Activated T-cell treated with anti-CD3 and anti-CD28 coated beads for 48 hours (primary cell): ENCODE measurements at regions not wholly inside any gene's neighbourhood (a gene's known extent, or its start where the extent isn't known, plus 50 kb on each side); places are given as distances from the start of the nearest gene placed in this dataset.

Source experiments
- DNase-seq: peaks from one replicate; pipeline ENCODE4 v3.0.0-alpha.2; 2020; ENCODE audit warnings: low read depth

DNA sequence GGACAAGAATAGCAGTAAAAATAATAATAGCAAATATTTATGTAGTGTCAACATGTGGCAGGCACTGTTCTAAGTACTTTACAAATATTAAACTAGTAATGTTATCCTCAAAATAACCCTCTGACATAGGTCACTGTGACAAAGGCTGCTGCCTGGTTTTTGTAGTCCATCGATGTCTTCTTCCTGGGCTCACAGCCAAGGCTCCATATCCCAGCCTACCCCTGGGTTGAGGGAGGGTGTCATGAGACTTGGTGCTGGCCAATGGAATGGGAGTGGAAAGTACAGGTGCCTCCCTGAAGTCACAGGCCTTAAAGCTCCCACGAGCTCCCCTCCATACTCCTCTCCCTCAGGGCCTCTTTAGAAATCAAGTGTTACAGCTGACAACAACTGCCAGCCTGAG, 159.3 kb downstream of the CYRIA start:
- no peak for DNase-seq

DNA sequence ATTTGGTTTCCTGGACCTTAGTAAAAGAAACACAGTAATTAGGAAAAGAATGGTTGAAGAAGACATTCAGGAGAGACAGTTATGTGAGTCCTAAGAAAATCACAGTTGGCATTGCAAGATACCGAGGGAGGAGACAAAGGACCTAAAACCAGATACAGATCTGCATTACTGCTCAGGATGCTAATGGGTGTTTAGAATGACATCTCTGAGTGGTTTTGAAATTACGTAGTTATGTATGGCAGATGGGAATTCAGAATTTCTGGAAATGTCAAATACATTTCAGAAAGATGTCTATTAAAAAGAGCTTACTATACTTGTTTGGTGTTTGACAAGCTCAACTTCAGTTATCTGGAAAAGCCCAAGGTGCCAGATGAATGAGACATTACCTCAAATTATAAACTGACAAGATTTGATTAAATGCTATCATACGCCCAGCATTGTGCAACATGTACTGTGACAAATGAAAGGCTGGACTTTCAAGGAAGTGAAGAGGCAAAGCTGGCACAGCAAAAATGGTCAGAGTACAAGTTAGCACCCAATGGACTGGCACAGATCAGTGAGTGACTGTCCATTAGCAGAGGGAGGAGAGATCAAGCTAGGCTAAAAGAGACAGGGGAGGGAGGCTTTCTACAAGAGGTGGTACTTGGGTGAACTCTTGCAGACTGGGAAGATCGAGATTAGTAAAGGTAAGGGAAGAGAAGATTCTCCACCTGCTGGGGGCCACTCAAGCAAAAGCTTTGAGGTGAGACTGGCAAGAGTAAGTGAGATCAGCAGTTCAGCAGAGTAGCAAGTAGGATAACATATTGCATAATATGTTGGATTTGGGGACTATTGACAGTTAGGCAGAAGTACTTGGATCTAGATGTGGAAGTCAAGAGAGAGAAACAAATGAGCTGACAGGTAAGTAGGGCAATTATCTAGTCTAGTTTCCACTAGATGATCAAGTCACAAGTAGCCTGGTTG, 168.9 kb downstream of the CYRIA start:
- no peak for DNase-seq

DNA sequence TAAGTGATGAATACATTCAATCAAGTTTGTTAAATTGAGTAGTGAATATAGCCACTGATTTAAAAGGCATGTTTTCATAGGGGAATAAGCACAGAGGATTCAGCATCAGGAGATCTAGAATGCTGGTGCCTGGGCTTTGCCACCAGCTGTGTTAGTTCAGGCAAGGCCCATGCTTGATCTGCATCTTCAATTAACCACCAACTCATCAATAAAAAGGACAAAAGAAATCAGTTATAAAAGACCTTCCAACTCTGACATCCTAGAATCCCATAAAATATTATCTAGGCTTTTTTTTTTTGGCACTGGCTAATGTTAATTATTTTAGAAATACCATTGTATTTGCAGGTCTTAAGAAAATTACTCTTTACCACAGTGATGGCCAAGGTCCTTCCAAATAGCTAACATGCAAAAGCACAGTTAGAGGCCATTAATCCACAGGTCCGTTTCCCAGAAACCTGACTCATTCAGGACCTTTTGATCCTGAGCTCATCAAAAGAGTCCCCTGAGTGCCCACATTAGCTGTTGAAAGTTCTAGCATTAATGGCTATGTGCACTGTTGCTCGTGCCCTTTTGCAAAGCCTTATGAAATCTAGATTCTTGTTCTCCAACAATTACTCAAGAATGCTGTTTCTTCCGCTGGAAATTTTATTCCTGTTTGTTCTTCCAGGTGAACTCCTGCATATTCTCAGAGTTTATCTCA, 170.0 kb downstream of the CYRIA start:
- no peak for DNase-seq

DNA sequence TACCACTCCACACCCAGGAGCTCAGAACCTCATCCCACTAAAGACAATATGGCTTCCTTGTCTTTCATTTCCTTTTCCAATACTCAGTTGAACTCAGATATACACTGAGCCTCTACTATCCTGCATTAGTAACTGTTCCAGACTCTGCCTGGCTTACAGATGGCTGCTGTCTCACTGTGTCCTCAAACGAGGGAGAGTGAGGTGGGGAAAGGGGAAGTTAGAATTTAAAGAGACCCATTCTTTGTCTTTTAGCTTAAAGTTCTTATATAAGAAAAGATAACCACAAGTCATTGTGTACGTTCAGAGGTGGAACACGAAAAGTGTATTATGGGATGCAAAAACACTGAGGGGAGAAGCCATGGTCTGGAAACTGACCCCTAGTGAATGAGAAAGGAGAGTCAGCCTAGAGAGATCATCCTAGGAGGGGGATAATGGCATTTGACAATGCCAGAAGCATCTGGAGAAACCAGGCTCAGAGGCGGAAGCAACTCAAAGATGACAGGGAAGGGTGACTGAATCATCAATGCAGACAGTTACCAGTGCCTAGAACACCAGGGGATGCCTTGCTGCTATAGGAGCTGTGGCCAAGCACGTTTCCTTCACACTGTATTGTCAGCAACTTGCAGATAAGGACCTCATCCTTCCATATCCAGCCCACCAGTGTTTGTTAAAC, 170.7 kb downstream of the CYRIA start:
- DNase-seq: no peak

DNA sequence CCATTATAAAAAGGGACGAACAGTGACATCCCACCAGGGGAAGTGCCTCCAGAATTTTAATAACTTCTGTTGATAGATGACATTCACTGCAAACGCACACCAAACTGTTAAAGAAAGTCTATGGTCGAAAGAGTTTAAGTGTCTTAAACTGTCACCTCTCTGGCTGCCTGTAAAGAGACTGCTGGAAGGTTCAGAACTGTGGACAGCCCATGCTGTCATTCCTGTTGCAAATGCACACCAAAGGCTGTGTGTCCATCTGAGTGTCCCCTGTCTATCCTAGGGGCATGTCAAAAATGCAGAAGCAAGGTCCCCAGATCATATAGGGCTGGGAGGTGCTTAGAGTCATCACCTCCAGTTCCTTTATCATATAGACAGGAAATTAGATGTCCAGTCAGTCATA, 171.8 kb downstream of the CYRIA start:
- no peak for DNase-seq

DNA sequence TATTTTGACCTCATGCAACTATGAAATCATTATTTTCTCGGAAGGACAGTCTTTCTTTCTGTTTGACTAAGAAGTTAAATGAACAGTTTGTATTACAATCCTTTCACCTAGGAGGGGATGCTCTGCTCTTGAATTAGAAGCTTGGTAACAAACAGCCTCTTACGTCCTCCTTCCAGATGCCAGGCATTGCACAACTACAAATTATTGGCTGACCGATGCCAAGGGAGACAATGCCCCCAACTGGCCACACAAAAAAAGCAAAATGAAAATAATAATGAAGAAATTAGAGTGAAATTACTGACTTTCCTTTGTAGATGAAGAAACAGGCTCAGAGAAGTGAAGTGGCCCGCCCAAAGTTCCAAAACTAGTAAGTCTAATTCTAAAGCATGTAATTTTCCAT, 177.9 kb downstream of the CYRIA start:
- no peak for DNase-seq

DNA sequence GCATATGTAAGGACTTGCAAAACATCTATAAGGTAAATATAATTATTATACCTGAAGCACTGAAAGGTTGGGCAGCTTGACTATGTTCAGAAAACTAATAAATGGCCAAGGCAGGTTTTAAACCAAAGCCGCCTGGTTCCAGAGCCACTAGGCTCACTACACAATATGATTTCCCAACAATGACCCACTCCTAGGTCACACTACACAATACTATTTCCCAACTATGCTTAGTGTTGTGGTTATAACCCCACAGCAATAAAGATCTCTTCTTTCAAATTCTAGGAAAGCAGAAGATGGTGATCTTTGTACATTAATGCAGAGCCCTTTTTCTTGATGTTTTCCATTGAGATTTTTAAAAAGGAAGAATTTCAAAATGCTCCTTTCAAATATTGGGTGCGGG, 180.4 kb downstream of the CYRIA start:
- no peak for DNase-seq

DNA sequence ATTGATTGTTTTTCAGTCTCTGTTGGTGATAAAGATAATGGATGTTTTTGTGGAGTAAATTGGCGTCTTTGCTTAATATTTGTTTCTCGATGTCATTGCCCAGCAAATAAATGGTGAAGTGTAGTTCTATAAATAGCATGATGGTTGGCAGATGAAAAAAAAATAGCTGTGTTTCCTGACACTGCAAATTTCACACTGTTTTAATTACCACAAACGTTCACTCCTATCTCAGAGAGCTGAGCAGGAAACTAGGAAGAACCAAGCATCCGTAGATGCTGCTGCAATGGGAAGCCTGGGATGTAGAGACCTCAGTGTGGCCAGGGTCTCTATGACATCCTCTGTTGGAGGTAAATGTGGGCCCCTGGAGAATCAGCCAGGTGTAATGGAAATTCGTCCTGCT, 183.2 kb downstream of the CYRIA start:
- no peak for DNase-seq

DNA sequence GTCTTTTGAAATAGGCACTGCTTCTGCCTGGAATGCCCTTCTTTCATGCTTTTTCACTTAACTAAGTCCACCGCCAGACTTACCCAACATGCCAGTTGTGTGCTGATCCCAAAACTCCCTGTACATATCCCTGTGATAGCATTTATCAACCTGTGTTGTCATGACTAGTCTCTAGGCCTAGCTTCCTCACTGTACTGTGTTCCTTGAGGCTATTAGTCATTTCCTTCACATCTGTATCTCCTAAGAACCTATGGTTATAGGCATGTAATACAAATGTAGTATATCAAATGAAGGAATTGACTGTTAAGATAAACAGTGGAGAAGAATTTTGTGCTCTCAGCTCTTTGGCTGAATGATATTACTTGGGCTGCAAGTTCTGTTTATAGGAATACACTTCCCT, 184.3 kb downstream of the CYRIA start:
- DNase-seq: no peak

DNA sequence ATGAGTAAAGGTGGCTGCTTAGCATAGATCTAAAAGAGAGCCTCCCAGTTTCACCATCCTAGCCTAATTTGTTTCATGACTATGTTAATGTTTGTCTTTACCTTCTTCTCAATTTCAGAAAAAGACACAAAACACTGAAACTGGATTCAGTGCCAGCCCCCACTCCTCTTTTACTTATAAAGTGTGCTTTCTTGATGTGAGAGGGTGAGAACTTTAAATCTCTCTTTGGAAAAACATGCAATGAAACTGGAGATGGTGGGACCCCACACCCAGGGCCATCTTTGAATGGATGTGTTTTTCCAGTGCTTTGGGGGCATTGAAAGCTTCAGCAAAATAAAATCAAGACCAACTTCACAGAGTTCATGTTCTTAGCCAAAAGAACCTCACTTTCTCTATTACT, 185.9 kb downstream of the CYRIA start:
- no peak for DNase-seq

DNA sequence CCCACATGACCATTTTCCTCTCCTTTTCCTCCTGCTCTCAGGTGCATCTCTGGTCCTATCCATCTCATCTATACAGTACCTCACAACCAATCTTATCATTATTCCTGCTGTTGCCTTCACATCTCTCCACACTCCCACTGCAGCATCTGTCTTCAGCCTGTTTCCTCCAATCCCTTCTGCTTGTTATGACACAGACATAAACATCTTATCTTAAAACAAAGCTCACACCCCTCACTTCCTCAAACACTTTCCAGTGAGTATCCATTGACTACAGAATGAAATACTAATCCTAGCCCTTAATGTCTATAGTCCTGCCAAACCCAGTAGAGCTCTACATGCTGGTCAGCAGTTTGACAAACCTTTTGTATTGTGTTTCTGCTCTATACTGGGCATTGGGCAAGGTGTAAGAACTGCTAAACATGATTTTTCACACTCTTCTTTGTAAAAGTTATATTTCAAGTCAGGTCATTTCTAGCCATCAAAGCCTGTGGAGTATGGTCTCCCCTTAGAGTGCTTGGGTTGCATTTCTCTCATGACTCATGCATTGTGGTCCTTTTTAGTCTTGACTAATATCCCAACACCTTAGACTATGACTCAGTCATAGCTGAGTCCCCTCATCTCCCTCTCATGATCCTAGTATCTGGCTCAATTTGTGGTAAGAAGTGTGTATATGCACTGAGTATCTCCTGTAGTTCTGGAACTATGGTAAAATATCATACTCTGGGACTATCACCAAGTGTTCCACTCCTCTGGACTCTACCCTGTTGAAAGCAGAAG, 187.0 kb downstream of the CYRIA start:
- no peak for DNase-seq

DNA sequence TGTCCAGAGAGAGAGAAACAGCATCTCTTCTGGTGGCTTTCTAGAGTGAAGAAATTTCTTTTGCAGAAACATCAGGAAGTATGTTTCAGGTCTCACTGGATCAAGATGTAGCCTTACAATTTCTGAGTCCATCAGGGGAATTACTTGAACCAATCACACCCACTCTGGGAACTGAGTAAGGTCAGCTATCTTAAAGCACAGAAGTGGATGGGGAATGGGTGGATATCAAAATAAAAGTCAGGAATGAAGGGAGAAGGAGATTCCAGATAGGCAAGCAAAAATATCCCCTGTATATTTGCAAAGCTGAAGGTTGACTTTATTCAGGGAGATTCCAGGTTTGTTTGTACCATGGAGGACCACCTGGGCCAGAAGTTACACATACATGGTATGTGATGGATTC, 188.0 kb downstream of the CYRIA start:
- DNase-seq: no peak

DNA sequence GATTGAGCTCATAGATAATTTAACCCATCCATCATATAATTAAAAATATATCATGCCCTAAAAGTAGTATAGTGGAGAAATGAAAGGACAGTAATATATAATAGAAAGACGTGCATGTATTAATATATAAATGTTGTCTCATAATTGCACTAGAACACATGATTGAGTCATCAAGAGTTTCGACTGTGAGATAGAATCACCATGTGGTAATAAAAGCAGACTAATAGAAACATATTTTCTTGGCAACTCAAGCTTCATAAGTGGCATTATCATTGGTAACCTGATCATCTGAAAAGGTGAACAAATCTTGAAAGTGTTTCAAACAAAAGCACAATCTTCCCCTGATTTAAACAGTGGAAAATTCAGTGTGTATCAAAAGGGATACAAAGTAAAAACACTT, 188.8 kb downstream of the CYRIA start:
- no peak for DNase-seq

DNA sequence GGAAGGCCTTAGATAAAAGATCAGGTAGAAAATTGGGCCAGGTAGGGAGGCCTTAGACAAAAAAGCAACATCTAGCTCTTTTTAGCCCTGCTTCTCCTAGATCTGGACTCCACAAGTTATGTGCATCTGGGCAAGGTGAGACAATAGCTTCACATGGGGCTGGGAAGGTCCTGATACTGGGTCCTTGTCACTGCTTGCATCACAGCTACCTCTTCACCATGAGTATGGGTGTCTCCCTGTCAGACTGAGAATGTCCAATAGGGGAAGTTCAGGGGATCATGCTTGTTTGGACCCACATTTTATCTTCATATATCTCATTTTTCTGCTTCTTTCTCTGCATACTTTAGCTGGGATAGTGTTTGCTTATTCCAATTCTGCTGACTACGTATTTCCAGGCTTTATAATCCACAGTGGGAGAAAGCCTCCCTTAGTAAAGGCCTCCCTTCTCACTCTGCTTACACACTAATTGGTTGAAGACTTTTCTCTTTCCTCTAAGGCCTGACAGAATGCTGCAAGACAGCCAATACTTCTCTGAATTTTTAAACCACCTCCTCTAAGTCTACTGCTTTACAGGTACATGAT, 189.6 kb downstream of the CYRIA start:
- no peak for DNase-seq

DNA sequence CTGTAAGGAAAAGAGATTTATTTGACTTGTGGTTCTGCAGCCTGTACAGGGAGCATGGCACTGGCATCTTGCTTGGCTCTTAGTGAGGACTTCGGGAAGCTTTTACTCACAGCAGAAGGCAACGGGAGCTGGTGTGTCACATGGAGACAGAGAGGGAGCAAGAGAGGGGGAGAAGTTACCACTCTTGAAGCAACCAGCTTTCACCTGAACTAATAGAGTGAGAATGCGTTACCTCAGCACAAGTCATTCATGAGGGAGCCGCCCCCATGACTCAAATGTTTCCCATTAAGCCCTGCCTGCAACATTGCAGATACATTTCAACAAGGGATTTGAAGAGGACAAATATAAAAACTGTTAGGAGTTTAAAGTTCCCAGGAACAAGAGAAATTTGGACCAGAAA, 190.0 kb downstream of the CYRIA start:
- DNase-seq: no peak

DNA sequence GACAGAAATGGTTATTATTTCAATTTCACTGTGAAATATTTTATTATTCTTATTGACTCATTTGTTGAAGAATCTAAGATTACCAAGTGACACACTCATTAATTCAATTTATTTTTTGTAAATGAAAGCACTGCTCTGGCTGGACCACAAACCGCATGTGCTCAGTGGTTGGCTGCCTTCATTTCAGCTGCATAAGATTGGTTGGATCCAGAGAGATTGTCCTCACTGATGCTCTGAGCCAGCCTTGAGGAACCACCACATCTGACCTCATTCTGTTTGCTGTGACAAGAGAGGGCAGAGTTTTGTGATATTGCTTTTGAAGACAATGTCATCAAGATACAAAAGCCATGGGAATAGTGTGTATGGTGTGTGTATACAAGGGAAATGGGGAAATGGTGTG, 192.1 kb downstream of the CYRIA start:
- DNase-seq: no peak

DNA sequence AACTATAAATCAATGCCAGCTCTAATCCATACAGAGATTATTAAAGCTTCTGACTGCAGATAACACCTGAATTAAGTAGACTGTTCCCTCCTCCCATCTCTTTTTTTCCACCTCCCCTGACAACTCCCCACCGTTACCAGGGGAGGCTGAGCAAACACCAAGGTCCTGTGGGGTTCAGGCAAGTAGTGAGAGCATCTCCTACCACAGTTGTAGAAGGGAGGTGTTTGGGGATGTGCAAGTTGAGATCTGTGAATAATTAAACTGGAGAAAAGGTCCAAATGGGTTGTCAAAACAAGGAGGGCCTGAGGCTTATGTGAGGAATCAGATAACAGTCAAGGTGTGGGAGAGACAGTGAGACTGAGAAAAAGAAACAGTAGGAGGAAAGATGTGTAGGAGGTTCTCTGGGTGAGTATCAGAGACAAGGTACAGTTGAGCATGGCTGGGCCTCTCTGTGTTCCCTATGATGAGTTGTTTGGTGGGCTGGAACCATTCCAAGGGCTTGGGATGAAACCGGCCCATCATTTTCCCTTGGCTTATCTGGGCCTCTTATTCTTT, 194.6 kb downstream of the CYRIA start:
- DNase-seq: no peak

DNA sequence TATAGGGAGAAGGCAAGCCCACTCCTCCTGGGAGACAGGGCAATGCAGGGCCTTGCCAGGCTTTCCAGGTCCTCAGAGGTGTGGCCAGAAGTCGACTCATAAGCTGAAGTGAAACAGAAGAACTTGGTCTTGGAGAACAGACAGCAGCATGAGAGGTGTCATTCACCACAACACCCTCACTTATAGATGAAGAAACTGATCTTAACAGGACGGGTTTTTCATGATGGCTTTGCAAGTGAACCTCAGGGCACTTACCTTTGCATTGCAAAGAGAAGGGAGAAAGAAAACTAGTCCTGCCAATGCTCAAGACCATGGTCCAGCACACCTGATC, 198.8 kb downstream of the CYRIA start:
- DNase-seq: no peak

DNA sequence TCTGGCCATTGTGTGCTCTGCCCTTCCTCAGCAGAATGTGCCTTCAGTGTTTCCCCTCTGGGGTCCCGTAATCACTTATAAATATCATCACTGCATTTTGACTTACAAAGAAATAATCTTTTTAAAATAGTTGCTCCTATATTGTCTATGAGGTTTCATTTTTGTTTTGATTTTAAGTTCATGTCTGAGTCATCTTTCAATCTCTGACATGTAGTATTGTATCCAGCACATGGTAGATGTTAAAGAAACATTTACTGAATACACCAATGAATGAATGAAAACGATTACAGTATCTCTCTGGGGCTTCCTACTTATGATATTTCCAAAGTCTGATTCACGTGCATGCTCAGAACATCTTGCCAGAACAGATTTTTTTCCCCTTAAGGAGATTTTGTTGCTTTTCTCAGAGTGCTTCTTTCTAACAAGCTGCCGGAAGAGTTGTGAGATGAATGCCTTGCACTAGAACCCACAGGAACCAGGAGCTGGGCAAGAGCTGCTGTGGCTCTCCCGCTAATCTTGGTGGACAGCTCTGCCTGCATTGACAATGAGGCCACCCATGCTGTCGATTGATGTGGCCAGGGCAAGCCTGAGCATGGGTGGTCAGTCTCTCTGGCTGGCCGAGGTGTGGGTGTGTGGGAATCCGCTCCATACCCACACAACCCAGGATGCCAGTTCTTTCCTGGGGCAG, 199.4 kb downstream of the CYRIA start:
- no peak for DNase-seq

DNA sequence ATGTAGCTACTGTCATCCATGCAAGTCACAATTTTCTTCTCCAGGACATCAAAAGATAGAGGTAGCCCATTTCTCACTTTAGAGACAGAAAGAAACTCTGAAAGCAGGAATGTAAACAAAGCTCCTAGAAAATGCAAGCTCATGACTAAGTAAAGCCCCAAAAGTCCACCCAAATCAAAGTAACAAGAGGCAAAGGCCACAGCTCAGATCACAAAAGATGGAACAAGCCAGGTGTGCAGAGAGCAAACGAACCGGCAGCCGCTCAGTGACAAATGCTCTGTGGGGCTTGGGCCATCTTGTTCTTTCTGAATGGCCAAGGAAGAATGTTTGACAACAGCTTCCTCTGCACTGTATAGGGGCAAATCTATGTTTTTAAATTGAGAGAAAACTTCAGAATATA, 201.0 kb downstream of the CYRIA start:
- no peak for DNase-seq

DNA sequence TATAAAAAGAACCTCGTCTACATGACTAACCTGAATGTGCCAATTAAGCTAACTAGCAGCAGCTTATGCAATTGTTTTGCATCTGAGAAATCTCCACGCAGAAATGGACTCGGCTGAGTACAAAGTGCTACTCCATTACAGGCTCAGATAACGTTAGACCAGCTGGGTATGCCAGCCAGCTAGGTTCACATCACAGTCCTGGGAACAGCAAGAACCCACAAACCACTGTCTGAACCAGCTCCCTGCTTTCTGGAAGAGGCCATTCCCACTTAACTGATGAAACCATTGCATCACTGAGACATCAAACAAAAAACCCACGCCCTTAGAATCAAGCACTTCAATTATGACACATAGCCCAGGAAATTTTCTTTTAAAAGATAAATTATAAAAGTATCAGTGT, 202.7 kb downstream of the CYRIA start:
- no peak for DNase-seq
